HepG2 (cell line): ENCODE measurements at regions not wholly inside any gene's neighbourhood (a gene's known extent, or its start where the extent isn't known, plus 50 kb on each side); places are given as distances from the start of the nearest gene placed in this dataset.

Experiments used
- ATF3 ChIP-seq: sonication (generic); formaldehyde crosslinking; IDR thresholded peaks from 2 replicates; pipeline ENCODE4 v1.4.0; 2020; ENCODE audit warnings: missing genetic modification reagents
- CBX2 ChIP-seq, 2 experiments: fragments of 200-600 bp in 1 of 2; sonication (generic); formaldehyde crosslinking in 1 of 2; IDR thresholded peaks; 2 replicates each; pipeline versions ENCODE4 v1.7.0 to v1.8.1; 2018 to 2022; ENCODE audit warnings: low read depth in 2 of 2, low read length in 1 of 2, mild to moderate bottlenecking in 1 of 2, missing genetic modification reagents in 1 of 2
- FOXJ3 ChIP-seq: sonication (generic); formaldehyde crosslinking; IDR thresholded peaks from 2 replicates; pipeline ENCODE4 v1.4.0; 2020; ENCODE audit warnings: missing genetic modification reagents, mild to moderate bottlenecking, borderline replicate concordance
- FOXM1 ChIP-seq: sonication (generic); formaldehyde crosslinking; IDR thresholded peaks from 2 replicates; pipeline ENCODE4 v1.5.0; 2020; ENCODE audit warnings: missing genetic modification reagents
- GTF2F1 ChIP-seq: fragments of 150-350 bp; IDR thresholded peaks from 2 replicates; pipeline ENCODE4 v1.6.1; 2014; ENCODE audit warnings: low read length
- SAFB2 ChIP-seq: sonication (generic); formaldehyde crosslinking; IDR thresholded peaks from 2 replicates; pipeline ENCODE4 v1.5.1; 2020; ENCODE audit warnings: missing genetic modification reagents, low read depth, mild to moderate bottlenecking, borderline replicate concordance
- TSC22D2 ChIP-seq: sonication (generic); formaldehyde crosslinking; IDR thresholded peaks from 2 replicates; pipeline ENCODE4 v1.5.1; 2020; ENCODE audit warnings: missing genetic modification reagents, mild to moderate bottlenecking, borderline replicate concordance
- ZNF207 ChIP-seq: fragments of 450-650 bp; IDR thresholded peaks from 2 replicates; pipeline ENCODE4 v1.6.1; 2016; ENCODE audit warnings: antibody characterized with exemption, borderline replicate concordance
- ZNF383 ChIP-seq: sonication (generic); formaldehyde crosslinking; IDR thresholded peaks from 2 replicates; pipeline ENCODE4 v1.4.0; 2020; ENCODE audit warnings: missing genetic modification reagents, mild to moderate bottlenecking, borderline replicate concordance
- TF ChIP-seq, protein P1 (sequence below): sonication (generic); formaldehyde crosslinking; IDR thresholded peaks from 2 replicates; pipeline ENCODE4 v1.5.0; 2020; ENCODE audit warnings: mild to moderate bottlenecking, missing genetic modification reagents, moderate library complexity

- TF ChIP-seq CBX2 (IDR thresholded peaks at IDR 0.05; ENCODE audit: low read depth, low read length), result no peak
- TF ChIP-seq CBX2 (CRISPR knock-in tag; IDR thresholded peaks at IDR 0.05; ENCODE audit: low read depth), result no peak
- TF ChIP-seq SAFB2, result no peak
- no peak for TF ChIP-seq TSC22D2
- no peak for TF ChIP-seq ZNF207
- no peak for TF ChIP-seq FOXJ3 (CRISPR knock-in tag)
- TF ChIP-seq, protein P1, sequence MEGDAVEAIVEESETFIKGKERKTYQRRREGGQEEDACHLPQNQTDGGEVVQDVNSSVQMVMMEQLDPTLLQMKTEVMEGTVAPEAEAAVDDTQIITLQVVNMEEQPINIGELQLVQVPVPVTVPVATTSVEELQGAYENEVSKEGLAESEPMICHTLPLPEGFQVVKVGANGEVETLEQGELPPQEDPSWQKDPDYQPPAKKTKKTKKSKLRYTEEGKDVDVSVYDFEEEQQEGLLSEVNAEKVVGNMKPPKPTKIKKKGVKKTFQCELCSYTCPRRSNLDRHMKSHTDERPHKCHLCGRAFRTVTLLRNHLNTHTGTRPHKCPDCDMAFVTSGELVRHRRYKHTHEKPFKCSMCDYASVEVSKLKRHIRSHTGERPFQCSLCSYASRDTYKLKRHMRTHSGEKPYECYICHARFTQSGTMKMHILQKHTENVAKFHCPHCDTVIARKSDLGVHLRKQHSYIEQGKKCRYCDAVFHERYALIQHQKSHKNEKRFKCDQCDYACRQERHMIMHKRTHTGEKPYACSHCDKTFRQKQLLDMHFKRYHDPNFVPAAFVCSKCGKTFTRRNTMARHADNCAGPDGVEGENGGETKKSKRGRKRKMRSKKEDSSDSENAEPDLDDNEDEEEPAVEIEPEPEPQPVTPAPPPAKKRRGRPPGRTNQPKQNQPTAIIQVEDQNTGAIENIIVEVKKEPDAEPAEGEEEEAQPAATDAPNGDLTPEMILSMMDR (CRISPR knock-in tag), result no peak
- no peak for TF ChIP-seq GTF2F1
- TF ChIP-seq ZNF383 (CRISPR knock-in tag), result no peak
- no peak for TF ChIP-seq ATF3
- no peak for TF ChIP-seq FOXM1
These were observed 665.7 kb upstream of the TBX3 start for GRCh38 chr12:115349711-115350110.
